B cell (primary cell): ENCODE measurements at regions not wholly inside any gene's neighbourhood (a gene's known extent, or its start where the extent isn't known, plus 50 kb on each side); places are given as distances from the start of the nearest gene placed in this dataset.

Experiments
- CTCF ChIP-seq: fragments of 200-600 bp; IDR thresholded peaks from one replicate; pipeline ENCODE4 v1.8.0; 2022; ENCODE audit warnings: antibody characterized with exemption, mild to moderate bottlenecking
- EZH2 ChIP-seq: IDR thresholded peaks from 2 replicates; pipeline ENCODE4 v1.6.1; 2012; ENCODE audit warnings: borderline replicate concordance, low read depth, mild to moderate bottlenecking, moderate library complexity, low read length; ENCODE audit not compliant: insufficient read depth, poor library complexity, severe bottlenecking

GRCh38 chr3:106172780-106173179 is 304.0 kb upstream of the CBLB start:
- no peak for TF ChIP-seq EZH2
- no peak for TF ChIP-seq CTCF
